Fibroblast of villous mesenchyme (primary cell): ENCODE measurements at regions not wholly inside any gene's neighbourhood (a gene's known extent, or its start where the extent isn't known, plus 50 kb on each side); places are given as distances from the start of the nearest gene placed in this dataset.

Experiments used
- DNase-seq: peaks from one replicate; pipeline ENCODE4 v3.0.0-alpha.2; 2010; ENCODE audit warnings: low read depth
- H3K4me3 ChIP-seq: 2 replicates; pipeline ENCODE4 v1.5.1; 2011; ENCODE audit warnings: low read depth, mild to moderate bottlenecking, low read length
- CTCF ChIP-seq: IDR thresholded peaks from 2 replicates; pipeline ENCODE4 v1.5.1; 2012; ENCODE audit warnings: low read depth, mild to moderate bottlenecking, low read length; ENCODE audit not compliant: insufficient read depth

GRCh38 chr11:79982185-79982584 is 541.4 kb upstream of the TENM4 start:
- no peak overlapping the region for H3K4me3 ChIP-seq
- no peak for DNase-seq
- TF ChIP-seq CTCF: no peak

- no peak for DNase-seq
- no peak overlapping the region for H3K4me3 ChIP-seq
- TF ChIP-seq CTCF: no peak
Measured at GRCh38 chr11:79980916-79981315, 540.1 kb upstream of the TENM4 start.

- DNase-seq: no peak
- TF ChIP-seq CTCF: no peak
- H3K4me3 ChIP-seq: no peak overlapping the region
Measured at GRCh38 chr11:79973721-79974617, 533.1 kb upstream of the TENM4 start.

GRCh38 chr11:79971255-79971654 is 530.4 kb upstream of the TENM4 start:
- no peak for DNase-seq
- TF ChIP-seq CTCF: no peak
- no peak overlapping the region for H3K4me3 ChIP-seq

GRCh38 chr11:79966592-79966991 is 525.8 kb upstream of the TENM4 start:
- no peak for DNase-seq
- no peak overlapping the region for H3K4me3 ChIP-seq
- no peak for TF ChIP-seq CTCF

GRCh38 chr11:79963856-79964645 is 523.2 kb upstream of the TENM4 start:
- DNase-seq: no peak
- H3K4me3 ChIP-seq: no peak overlapping the region
- no peak for TF ChIP-seq CTCF
